ENCODE measurements at regions not wholly inside any gene's neighbourhood (a gene's known extent, or its start where the extent isn't known, plus 50 kb on each side); places are given as distances from the start of the nearest gene placed in this dataset.
"Not testable (repeated sequence)": the region's sequence is repeated elsewhere in the genome, so short reads cannot be mapped to it uniquely, and the experiment has no call there.

DNA sequence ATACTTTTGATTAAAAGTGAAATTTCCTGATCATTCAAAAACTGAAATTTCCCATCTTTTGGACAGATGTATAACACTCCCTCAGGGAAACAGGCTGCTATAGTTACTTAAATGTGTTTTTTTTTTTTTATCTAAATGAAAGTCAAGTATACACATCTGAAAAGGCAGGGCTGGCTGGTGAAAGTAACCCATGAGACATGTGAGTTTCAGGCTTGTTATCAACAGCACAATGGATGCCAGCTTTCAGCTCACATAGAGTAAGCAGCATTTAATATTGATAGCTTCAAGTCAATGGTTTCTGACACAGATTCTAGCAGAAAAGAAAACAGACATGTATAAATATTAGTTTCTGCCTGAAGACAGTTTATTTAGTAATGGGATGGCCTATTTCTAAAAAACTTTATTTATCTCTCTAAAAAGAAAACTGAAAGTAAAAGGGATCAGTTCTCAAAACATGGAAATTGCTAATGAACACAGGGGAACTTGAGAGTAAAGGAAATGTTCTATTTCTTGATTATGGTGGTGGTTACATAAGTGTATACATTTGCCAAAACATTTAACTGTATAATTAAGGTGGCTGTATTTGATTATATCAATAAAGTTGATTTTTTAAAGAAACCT lies 89.7 kb upstream of the CMC1 start:
- H3K27ac ChIP-seq, result peak overlapping the region; percentile 39
- intact Hi-C loops (cut with DNase I), result no loop called here

DNA sequence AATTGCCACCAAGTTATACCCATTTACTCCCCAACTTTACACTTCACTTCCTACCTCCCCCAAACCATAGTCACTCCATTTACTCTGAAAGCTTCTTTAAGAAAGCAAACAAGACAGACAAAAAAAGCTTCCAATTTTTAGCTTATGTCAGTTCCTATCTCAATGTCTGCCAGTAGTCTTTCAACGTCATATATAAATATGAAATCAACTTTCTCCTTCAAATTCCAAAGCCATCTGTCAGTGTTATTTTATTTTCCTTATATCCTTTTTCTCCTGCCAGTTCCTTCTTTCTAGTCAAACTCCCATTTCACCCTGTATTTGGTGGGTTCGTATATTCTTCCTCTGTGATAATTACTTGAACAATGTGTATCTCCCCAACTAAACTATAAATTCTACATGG lies 85.8 kb upstream of the CMC1 start:
- Histone ChIP-seq H3K27me3 (no peaks in the 10 kb centered on the region), H3K9me3 (peaks cover 4% of the 10 kb centered on the region), H3K27ac (no peak overlapping the region), H3K4me1 (peaks cover 9% of the 10 kb centered on the region), H3K4me3 (no peak overlapping the region), H3K36me3 (no peaks in the 10 kb centered on the region)
- intact Hi-C loops (cut with DNase I), result no loop called here
- no peak for DNase-seq (ENCODE audit: extremely low spot score in 2 of 2)
- TF ChIP-seq POLR2AphosphoS5 (IDR thresholded peaks at IDR 0.05; ENCODE audit: insufficient read depth in 1 of 2, low read depth in 1 of 2), result no peak
- no peak for TF ChIP-seq POLR2A (IDR thresholded peaks at IDR 0.05)
- TF ChIP-seq, protein P1, sequence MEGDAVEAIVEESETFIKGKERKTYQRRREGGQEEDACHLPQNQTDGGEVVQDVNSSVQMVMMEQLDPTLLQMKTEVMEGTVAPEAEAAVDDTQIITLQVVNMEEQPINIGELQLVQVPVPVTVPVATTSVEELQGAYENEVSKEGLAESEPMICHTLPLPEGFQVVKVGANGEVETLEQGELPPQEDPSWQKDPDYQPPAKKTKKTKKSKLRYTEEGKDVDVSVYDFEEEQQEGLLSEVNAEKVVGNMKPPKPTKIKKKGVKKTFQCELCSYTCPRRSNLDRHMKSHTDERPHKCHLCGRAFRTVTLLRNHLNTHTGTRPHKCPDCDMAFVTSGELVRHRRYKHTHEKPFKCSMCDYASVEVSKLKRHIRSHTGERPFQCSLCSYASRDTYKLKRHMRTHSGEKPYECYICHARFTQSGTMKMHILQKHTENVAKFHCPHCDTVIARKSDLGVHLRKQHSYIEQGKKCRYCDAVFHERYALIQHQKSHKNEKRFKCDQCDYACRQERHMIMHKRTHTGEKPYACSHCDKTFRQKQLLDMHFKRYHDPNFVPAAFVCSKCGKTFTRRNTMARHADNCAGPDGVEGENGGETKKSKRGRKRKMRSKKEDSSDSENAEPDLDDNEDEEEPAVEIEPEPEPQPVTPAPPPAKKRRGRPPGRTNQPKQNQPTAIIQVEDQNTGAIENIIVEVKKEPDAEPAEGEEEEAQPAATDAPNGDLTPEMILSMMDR (IDR thresholded peaks at IDR 0.05), result no peak

More for the DNA sequence above, 89.7 kb upstream of the CMC1 start:
- H3K4me1 ChIP-seq, result peaks cover 12% of the 10 kb centered on the region
- no peak for DNase-seq (ENCODE audit: extremely low spot score in 2 of 2)
- no peaks in the 10 kb centered on the region for H3K27me3 ChIP-seq
- TF ChIP-seq POLR2A (IDR thresholded peaks at IDR 0.05), result no peak
- TF ChIP-seq, protein P1 (IDR thresholded peaks at IDR 0.05), result no peak
- TF ChIP-seq POLR2AphosphoS5 (IDR thresholded peaks at IDR 0.05; ENCODE audit: insufficient read depth in 1 of 2, low read depth in 1 of 2), result no peak
- H3K9me3 ChIP-seq, result peaks cover 4% of the 10 kb centered on the region
- H3K4me3 ChIP-seq, result no peak overlapping the region
- H3K36me3 ChIP-seq, result no peaks in the 10 kb centered on the region

DNA sequence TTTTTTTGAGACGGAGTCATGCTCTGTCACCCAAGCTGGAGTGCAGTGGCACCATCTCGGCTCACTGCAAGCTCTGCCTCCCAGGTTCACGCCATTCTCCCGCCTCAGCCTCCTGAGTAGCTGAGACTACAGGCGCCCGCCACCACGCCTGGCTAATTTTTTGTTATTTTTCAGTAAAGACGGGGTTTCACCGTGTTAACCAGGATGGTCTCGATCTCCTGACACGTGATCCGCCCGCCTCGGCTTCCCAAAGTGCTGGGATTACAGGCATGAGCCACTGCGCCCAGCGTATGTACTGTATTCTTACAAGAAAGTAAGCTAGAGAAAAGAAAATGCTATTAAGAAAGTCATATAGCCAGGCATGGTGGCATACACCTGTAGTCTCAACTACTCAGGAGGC lies 84.8 kb upstream of the CMC1 start:
- H3K4me1 ChIP-seq; DNase-seq (ENCODE audit: extremely low spot score in 2 of 2); H3K4me3 ChIP-seq; H3K9me3 ChIP-seq; H3K36me3 ChIP-seq; H3K27me3 ChIP-seq; H3K27ac ChIP-seq; intact Hi-C loops (cut with DNase I): not testable (repeated sequence)

DNA sequence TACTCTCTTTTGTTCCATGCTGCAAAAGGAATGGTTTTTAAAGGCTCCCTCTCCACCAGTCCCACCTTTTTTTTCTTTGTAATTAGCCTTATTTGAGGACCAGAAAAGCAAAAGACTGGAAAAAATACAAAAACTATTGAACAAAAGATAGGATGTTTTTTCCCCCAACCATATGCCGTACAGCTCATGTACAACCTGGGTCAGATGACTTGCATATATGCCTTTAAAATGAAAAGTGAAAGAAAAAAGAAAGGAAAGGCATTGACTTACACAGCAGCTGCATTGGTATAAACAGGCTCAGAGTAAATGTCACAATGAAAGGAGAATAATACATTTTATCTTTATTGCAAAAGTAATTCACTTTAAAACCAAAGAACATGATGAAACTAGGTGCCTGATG lies 69.5 kb upstream of the CMC1 start:
- no peaks in the 10 kb centered on the region for H3K36me3 ChIP-seq
- TF ChIP-seq POLR2AphosphoS5 (IDR thresholded peaks at IDR 0.05; ENCODE audit: insufficient read depth in 1 of 2, low read depth in 1 of 2), result no peak
- intact Hi-C loops (cut with DNase I), result no loop called here

DNA sequence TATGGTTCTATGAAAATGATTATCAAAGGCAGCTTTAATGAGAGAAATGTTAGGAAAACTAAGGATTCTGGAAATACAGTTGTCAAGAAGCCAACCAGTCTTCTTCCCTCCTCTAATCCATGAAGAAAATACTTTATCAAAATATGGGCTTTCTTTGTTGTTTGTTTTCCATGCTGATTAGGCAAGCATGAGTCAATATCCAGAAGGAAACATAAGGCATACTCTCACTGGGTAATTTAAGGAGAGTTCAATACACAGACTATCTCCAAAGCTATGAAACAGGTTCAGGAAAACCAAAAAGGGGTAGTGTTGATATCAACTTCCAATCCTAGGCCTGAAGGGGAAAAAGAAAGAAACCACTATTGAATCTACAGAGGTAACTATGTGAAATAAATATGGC lies 68.7 kb upstream of the CMC1 start:
- H3K4me1 ChIP-seq, result no peaks in the 10 kb centered on the region
- intact Hi-C loops (cut with DNase I), result no loop called here
- TF ChIP-seq POLR2A (IDR thresholded peaks at IDR 0.05) (no peak), POLR2AphosphoS5 (IDR thresholded peaks at IDR 0.05; ENCODE audit: insufficient read depth in 1 of 2, low read depth in 1 of 2) (no peak)
- TF ChIP-seq, protein P1 (IDR thresholded peaks at IDR 0.05), result no peak
- no peaks in the 10 kb centered on the region for H3K27me3 ChIP-seq
- no peak overlapping the region for H3K27ac ChIP-seq
- H3K9me3 ChIP-seq, result no peaks in the 10 kb centered on the region
- DNase-seq (ENCODE audit: extremely low spot score in 2 of 2), result no peak
- no peaks in the 10 kb centered on the region for H3K36me3 ChIP-seq
- no peak overlapping the region for H3K4me3 ChIP-seq

More for the DNA sequence above, 69.5 kb upstream of the CMC1 start:
- no peaks in the 10 kb centered on the region for H3K9me3 ChIP-seq
- H3K4me1 ChIP-seq, result no peaks in the 10 kb centered on the region
- no peak overlapping the region for H3K4me3 ChIP-seq
- no peak for DNase-seq (ENCODE audit: extremely low spot score in 2 of 2)
- H3K27ac ChIP-seq, result no peak overlapping the region
- no peaks in the 10 kb centered on the region for H3K27me3 ChIP-seq

DNA sequence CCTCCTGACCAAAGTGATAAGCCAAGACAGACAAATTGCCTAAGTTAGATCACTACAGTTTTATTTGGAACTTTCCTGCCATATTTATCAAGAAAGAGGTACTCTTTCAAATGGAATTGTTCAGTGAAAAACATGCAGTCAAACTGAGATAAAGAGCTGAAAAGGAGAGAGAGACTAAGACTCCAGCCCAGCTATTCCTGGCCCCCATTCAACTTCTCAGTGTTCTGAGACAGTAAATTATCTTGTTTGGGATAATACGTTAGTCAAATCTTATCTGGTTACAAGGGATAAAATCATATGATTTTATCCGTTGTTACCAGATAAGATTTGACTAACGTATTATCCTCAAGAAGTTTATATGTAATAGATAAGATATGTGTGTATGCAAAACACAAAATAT lies 67.6 kb upstream of the CMC1 start:
- H3K9me3 ChIP-seq, result no peaks in the 10 kb centered on the region
- H3K27me3 ChIP-seq, result no peaks in the 10 kb centered on the region
- no peak for TF ChIP-seq POLR2A (IDR thresholded peaks at IDR 0.05)
- no peak for TF ChIP-seq POLR2AphosphoS5 (IDR thresholded peaks at IDR 0.05; ENCODE audit: insufficient read depth in 1 of 2, low read depth in 1 of 2)
- TF ChIP-seq, protein P1 (IDR thresholded peaks at IDR 0.05), result no peak
- no peak overlapping the region for H3K4me3 ChIP-seq
- H3K4me1 ChIP-seq, result no peaks in the 10 kb centered on the region
- no peak for DNase-seq (ENCODE audit: extremely low spot score in 2 of 2)
- no peak overlapping the region for H3K27ac ChIP-seq
- no peaks in the 10 kb centered on the region for H3K36me3 ChIP-seq
- intact Hi-C loops (cut with DNase I), result no loop called here
